ENCODE measurements at regions not wholly inside any gene's neighbourhood (a gene's known extent, or its start where the extent isn't known, plus 50 kb on each side); places are given as distances from the start of the nearest gene placed in this dataset.

DNA sequence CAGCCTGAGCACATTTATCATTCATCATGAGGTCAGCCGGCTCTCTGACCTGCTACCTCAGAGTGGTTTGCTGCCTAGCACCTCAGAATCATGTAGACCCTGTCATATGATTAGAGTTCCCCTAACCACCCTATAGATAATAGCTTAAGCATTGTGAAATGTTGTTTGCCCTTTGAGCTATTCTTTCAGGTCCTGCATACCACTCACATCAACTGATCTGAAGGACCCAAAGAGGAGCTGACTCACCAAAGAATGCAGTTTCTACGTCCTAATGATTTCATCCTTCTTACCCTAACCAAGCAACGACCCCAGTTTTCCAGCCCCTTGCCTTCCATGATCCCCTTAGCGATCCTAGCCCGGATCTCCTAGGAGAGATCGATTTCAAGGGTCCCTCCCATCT is 527.9 kb downstream of the SOX5 start:
- Histone ChIP-seq H3K36me3 (no peaks in the 10 kb centered on the region), H3K4me3 (ENCODE audit: low read depth, low read length) (no peak overlapping the region), H3K27ac (no peak overlapping the region), H3K27me3 (ENCODE audit: insufficient read depth, low read depth, severe bottlenecking) (no peaks in the 10 kb centered on the region), H3K9me3 (ENCODE audit: severe bottlenecking) (no peaks in the 10 kb centered on the region)
- no peak for DNase-seq
- TF ChIP-seq, protein P1, sequence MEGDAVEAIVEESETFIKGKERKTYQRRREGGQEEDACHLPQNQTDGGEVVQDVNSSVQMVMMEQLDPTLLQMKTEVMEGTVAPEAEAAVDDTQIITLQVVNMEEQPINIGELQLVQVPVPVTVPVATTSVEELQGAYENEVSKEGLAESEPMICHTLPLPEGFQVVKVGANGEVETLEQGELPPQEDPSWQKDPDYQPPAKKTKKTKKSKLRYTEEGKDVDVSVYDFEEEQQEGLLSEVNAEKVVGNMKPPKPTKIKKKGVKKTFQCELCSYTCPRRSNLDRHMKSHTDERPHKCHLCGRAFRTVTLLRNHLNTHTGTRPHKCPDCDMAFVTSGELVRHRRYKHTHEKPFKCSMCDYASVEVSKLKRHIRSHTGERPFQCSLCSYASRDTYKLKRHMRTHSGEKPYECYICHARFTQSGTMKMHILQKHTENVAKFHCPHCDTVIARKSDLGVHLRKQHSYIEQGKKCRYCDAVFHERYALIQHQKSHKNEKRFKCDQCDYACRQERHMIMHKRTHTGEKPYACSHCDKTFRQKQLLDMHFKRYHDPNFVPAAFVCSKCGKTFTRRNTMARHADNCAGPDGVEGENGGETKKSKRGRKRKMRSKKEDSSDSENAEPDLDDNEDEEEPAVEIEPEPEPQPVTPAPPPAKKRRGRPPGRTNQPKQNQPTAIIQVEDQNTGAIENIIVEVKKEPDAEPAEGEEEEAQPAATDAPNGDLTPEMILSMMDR (IDR thresholded peaks at IDR 0.05; ENCODE audit: low read depth, low read length), result no peak

DNA sequence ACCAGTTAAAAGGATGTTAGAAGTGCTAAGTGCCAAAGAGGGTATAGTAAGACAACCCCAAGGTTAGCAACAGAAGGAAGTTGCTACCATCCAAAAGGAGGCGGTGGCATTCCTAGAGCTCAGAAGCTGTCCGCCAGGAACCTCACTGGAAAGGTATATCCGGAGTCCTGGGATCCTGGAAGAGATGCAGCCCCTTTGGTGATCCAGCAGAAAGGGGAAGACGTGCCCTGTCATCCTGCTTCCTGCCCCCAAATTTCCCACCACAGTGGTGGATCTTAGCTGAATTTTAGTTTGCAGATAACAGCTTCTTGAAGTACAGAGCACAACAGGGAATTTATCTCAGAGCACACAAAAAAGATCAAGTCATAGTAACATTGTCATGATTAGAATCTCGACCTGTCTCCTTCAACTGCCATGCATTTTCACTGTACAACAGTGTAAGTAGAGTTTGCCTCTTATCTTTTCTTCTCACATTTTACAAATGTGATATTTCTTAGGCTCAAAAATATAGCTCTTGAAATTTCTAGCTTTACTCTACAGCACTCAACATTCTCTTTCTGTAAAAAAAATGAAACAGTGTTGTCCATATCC is 526.3 kb downstream of the SOX5 start:
- Histone ChIP-seq H3K36me3 (no peaks in the 10 kb centered on the region), H3K9me3 (ENCODE audit: severe bottlenecking) (no peaks in the 10 kb centered on the region), H3K27me3 (ENCODE audit: insufficient read depth, low read depth, severe bottlenecking) (no peaks in the 10 kb centered on the region), H3K4me3 (ENCODE audit: low read depth, low read length) (no peak overlapping the region), H3K27ac (no peak overlapping the region)
- DNase-seq, result no peak
- TF ChIP-seq, protein P1 (IDR thresholded peaks at IDR 0.05; ENCODE audit: low read depth, low read length), result no peak

DNA sequence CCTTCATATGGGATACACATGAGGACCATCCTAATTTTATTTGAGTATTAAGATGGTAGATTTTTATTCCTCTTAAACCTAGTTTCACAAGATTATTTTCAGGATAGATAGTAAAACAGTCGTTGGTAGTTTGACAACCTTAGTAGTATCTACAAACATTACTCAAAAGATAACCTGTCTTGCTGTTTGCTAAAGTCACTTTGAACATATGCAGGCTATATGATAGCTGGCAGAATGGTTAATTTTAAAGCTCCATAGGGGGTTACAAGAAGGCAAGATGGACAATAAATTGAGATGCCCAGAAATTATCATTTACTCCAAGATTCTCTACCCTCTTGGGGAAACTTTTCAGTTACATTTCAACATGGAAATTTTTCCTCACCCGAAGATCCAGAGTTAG is 525.7 kb downstream of the SOX5 start:
- Histone ChIP-seq H3K9me3 (ENCODE audit: severe bottlenecking) (no peaks in the 10 kb centered on the region), H3K4me3 (ENCODE audit: low read depth, low read length) (no peak overlapping the region), H3K27ac (no peak overlapping the region), H3K27me3 (ENCODE audit: insufficient read depth, low read depth, severe bottlenecking) (no peaks in the 10 kb centered on the region), H3K36me3 (no peaks in the 10 kb centered on the region)
- DNase-seq, result no peak
- TF ChIP-seq, protein P1 (IDR thresholded peaks at IDR 0.05; ENCODE audit: low read depth, low read length), result no peak

- Histone ChIP-seq H3K36me3 (no peaks in the 10 kb centered on the region), H3K27ac (no peak overlapping the region), H3K4me3 (ENCODE audit: low read depth, low read length) (no peak overlapping the region), H3K9me3 (ENCODE audit: severe bottlenecking) (no peaks in the 10 kb centered on the region), H3K27me3 (ENCODE audit: insufficient read depth, low read depth, severe bottlenecking) (no peaks in the 10 kb centered on the region)
- TF ChIP-seq, protein P1 (IDR thresholded peaks at IDR 0.05; ENCODE audit: low read depth, low read length), result no peak
- DNase-seq, result no peak
These were observed 524.8 kb downstream of the SOX5 start for GRCh38 chr12:23424685-23425084.

DNA sequence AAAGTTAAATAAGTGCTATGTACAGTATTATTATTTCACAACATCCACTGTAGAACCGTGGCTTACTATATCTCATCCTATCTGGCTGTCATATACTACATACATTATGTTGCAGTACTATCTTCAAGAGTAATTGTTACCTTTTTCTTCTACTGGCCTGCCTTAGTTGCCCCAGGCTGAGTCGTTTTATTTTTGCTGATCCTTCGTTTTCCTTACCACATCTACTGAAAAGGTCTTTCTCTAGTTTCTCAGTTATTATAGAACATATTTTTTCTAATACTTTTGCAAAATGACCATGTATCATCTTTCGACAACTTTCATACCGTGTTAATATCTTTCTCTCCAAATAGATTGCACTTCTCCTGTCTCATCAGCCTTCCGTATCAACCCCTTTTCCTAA is 523.1 kb downstream of the SOX5 start:
- TF ChIP-seq, protein P1 (IDR thresholded peaks at IDR 0.05; ENCODE audit: low read depth, low read length), result no peak
- H3K27ac ChIP-seq, result no peak overlapping the region
- H3K36me3 ChIP-seq, result no peaks in the 10 kb centered on the region
- H3K27me3 ChIP-seq (ENCODE audit: insufficient read depth, low read depth, severe bottlenecking), result no peaks in the 10 kb centered on the region
- no peak for DNase-seq
- no peaks in the 10 kb centered on the region for H3K9me3 ChIP-seq (ENCODE audit: severe bottlenecking)
- no peak overlapping the region for H3K4me3 ChIP-seq (ENCODE audit: low read depth, low read length)

GRCh38 chr12:23428758-23429157 is 520.7 kb downstream of the SOX5 start:
- H3K36me3 ChIP-seq, result no peaks in the 10 kb centered on the region
- no peak for DNase-seq
- no peak overlapping the region for H3K27ac ChIP-seq

More at GRCh38 chr12:23428758-23429157, 520.7 kb downstream of the SOX5 start:
- no peak overlapping the region for H3K4me3 ChIP-seq (ENCODE audit: low read depth, low read length)
- no peaks in the 10 kb centered on the region for H3K9me3 ChIP-seq (ENCODE audit: severe bottlenecking)
- no peaks in the 10 kb centered on the region for H3K27me3 ChIP-seq (ENCODE audit: insufficient read depth, low read depth, severe bottlenecking)
- TF ChIP-seq, protein P1 (IDR thresholded peaks at IDR 0.05; ENCODE audit: low read depth, low read length), result no peak

Measured in WERI-Rb-1 (cell line).